ENCODE measurements at regions not wholly inside any gene's neighbourhood (a gene's known extent, or its start where the extent isn't known, plus 50 kb on each side); places are given as distances from the start of the nearest gene placed in this dataset.

- no peak for DNase-seq (ENCODE audit: low read depth, low spot score)
- POLR2A ChIA-PET = no interaction called here
- CTCF ChIA-PET = no interaction called here
- no peak overlapping the region for H3K4me3 ChIP-seq (ENCODE audit: low read depth, low read length)
- TF ChIP-seq, protein P1, sequence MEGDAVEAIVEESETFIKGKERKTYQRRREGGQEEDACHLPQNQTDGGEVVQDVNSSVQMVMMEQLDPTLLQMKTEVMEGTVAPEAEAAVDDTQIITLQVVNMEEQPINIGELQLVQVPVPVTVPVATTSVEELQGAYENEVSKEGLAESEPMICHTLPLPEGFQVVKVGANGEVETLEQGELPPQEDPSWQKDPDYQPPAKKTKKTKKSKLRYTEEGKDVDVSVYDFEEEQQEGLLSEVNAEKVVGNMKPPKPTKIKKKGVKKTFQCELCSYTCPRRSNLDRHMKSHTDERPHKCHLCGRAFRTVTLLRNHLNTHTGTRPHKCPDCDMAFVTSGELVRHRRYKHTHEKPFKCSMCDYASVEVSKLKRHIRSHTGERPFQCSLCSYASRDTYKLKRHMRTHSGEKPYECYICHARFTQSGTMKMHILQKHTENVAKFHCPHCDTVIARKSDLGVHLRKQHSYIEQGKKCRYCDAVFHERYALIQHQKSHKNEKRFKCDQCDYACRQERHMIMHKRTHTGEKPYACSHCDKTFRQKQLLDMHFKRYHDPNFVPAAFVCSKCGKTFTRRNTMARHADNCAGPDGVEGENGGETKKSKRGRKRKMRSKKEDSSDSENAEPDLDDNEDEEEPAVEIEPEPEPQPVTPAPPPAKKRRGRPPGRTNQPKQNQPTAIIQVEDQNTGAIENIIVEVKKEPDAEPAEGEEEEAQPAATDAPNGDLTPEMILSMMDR (IDR thresholded peaks at IDR 0.05; ENCODE audit: insufficient read depth, low read length, missing control alignments) = no peak
These were observed 378.6 kb downstream of the ICE1 start for GRCh38 chr5:5800801-5801761.

DNA sequence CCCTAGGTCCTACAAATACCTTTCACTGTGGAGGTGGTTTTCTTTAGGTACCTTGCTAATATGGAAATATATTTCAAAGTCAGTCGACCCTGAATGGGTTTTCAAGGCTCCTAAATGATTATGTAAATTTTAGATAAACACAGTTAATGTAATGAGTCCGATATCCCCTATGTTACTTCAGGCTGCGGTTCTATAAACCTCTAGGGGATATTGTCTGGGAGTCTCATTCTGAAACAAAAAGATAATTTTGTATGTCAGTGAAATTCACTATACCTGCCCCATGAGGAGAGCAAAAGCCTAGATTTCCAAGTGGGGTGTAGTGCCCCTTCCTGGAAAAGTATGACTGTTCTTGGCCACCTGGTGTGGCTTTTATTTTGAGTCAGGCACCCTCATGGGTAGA is 377.3 kb downstream of the ICE1 start:
- ChIA-PET CTCF (no interaction called here), POLR2A (no interaction called here)
- H3K4me3 ChIP-seq (ENCODE audit: low read depth, low read length) = no peak overlapping the region
- no peak for DNase-seq (ENCODE audit: low read depth, low spot score)
- TF ChIP-seq, protein P1 (IDR thresholded peaks at IDR 0.05; ENCODE audit: insufficient read depth, low read length, missing control alignments) = no peak

- POLR2A ChIA-PET = no interaction called here
- CTCF ChIA-PET = no interaction called here
- TF ChIP-seq, protein P1 (IDR thresholded peaks at IDR 0.05; ENCODE audit: insufficient read depth, low read length, missing control alignments) = no peak
- DNase-seq (ENCODE audit: low read depth, low spot score) = no peak
- H3K4me3 ChIP-seq (ENCODE audit: low read depth, low read length) = no peak overlapping the region
These were observed 376.8 kb downstream of the ICE1 start for GRCh38 chr5:5799229-5799628.

GRCh38 chr5:5798462-5798861 is 376.0 kb downstream of the ICE1 start:
- TF ChIP-seq, protein P1 (IDR thresholded peaks at IDR 0.05; ENCODE audit: insufficient read depth, low read length, missing control alignments) = no peak
- ChIA-PET POLR2A (no interaction called here), CTCF (no interaction called here)
- DNase-seq (ENCODE audit: low read depth, low spot score) = no peak
- H3K4me3 ChIP-seq (ENCODE audit: low read depth, low read length) = no peak overlapping the region

DNA sequence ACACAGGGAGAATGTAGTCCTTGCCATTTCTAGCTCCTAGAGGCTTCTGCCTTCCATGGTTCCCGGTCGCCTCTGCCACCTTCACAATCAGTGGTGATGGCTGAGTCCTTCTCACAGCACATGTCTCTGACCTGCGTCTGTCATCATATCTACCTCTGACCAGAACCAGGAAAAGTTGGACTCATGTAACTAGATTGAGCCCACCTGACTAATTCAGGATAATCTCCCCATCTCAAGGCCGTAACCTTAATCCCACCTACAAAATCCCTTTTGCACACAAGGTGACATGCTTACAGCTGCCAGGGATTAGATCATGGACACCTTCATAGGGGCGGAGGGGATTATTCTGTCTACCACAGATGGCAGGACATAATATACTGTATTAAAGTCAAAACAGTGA is 375.6 kb downstream of the ICE1 start:
- TF ChIP-seq, protein P1 (IDR thresholded peaks at IDR 0.05; ENCODE audit: insufficient read depth, low read length, missing control alignments) = no peak
- H3K4me3 ChIP-seq (ENCODE audit: low read depth, low read length) = no peak overlapping the region
- POLR2A ChIA-PET = no interaction called here
- CTCF ChIA-PET = no interaction called here
- no peak for DNase-seq (ENCODE audit: low read depth, low spot score)

GRCh38 chr5:5795074-5795771 is 372.7 kb downstream of the ICE1 start:
- ChIA-PET POLR2A (no interaction called here), CTCF (no interaction called here)
- TF ChIP-seq, protein P1 (IDR thresholded peaks at IDR 0.05; ENCODE audit: insufficient read depth, low read length, missing control alignments) = no peak
- DNase-seq (ENCODE audit: low read depth, low spot score) = no peak
- H3K4me3 ChIP-seq (ENCODE audit: low read depth, low read length) = no peak overlapping the region

Measured in AG04449 (cell line).